ENCODE measurements at regions not wholly inside any gene's neighbourhood (a gene's known extent, or its start where the extent isn't known, plus 50 kb on each side); places are given as distances from the start of the nearest gene placed in this dataset.

DNA sequence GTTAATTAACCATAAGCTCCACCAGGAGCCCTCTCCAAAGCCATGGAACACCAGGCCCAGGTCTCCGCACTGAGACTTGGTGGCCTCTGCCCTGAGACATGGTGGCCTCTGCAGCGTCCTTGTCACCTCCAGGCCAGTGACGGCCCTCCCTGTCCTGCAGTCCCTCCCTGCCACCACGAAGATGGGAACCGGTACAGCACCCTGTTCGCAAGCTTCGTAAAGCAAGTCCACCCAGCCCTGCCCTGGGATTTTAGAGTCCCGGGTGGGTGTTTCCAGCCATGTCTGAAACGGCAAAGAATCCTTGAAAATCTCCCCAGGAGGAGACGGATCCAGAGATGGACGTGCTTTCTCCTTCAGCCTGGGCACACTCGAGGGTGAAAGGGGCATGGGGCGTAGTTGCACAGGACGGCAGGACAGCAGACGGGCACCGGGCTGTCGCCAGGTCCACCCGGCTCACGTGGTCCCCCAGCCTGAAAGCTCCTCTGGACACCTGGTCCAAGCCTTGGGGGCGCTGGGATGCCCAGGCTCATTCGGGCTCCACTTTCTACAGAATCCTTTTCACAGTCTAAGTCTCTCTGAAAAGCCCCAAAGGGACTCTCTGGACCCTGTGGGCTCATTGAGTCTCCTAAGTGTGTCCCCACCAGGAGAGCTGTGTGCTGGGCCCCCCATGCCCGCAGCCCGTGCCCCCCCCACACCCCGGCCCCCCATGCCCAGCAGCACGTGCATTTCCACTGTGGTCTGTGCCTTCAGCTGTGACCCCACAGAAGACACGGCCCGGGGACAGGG lies 456.2 kb downstream of the BRD1 start:
- H3K4me1 ChIP-seq (ENCODE audit: insufficient read depth, low read length): no peaks in the 10 kb centered on the region
- H3K9me3 ChIP-seq (ENCODE audit: low read length): no peaks in the 10 kb centered on the region
- H3K4me3 ChIP-seq (ENCODE audit: low read depth in 1 of 2, low read length in 2 of 2): no peak overlapping the region
- peaks cover 0 to 18% of the 10 kb centered on the region in 2 donors for H3K27me3 ChIP-seq (ENCODE audit: control insufficient read depth in 1 of 2, insufficient read depth in 2 of 2, low read length in 2 of 2)
- no peaks in the 10 kb centered on the region for H3K36me3 ChIP-seq (ENCODE audit: insufficient read depth, low read length)
- H3K27ac ChIP-seq (ENCODE audit: low read depth, low read length): no peak overlapping the region
- H3K9ac ChIP-seq (ENCODE audit: low read length): no peak overlapping the region

DNA sequence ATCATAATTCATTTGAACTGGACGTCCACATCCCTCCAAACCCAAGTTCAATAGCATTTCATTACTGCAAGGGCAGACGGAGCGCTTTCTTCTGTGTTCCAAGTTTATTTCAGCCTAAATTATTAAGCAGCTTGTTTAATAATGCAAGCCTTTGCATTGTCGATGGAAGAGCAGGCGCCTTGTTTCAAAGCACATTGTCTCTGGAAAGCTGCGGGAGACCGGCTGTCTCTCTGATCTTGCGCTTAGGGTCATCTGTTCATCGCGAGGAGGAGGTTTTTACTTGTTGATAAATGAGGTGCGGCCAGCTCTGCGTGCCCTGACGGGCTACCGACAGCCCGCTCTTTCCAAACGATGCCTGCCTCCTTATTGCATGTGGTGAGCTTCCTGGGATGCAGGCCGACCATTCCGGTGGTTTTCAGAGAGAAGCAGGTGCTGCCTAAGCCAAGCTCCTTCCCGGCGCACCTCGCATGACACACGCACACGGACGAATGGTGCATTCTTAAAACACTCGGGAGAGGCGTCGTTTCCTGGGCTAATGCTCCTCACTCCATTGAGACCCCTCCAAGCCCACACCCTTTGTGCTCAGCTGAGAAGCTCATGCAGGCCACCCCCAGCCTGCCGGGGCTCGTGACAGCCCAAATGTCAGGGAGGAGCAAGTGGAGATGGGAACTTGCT lies 456.9 kb downstream of the BRD1 start:
- Histone ChIP-seq H3K36me3 (ENCODE audit: insufficient read depth, low read length) (no peaks in the 10 kb centered on the region), H3K27me3 (ENCODE audit: control insufficient read depth in 1 of 2, insufficient read depth in 2 of 2, low read length in 2 of 2) (peaks cover 0 to 18% of the 10 kb centered on the region in 2 donors), H3K4me3 (ENCODE audit: low read depth in 1 of 2, low read length in 2 of 2) (no peak overlapping the region), H3K4me1 (ENCODE audit: insufficient read depth, low read length) (no peaks in the 10 kb centered on the region), H3K9ac (ENCODE audit: low read length) (no peak overlapping the region), H3K9me3 (ENCODE audit: low read length) (no peaks in the 10 kb centered on the region), H3K27ac (ENCODE audit: low read depth, low read length) (no peak overlapping the region)

DNA sequence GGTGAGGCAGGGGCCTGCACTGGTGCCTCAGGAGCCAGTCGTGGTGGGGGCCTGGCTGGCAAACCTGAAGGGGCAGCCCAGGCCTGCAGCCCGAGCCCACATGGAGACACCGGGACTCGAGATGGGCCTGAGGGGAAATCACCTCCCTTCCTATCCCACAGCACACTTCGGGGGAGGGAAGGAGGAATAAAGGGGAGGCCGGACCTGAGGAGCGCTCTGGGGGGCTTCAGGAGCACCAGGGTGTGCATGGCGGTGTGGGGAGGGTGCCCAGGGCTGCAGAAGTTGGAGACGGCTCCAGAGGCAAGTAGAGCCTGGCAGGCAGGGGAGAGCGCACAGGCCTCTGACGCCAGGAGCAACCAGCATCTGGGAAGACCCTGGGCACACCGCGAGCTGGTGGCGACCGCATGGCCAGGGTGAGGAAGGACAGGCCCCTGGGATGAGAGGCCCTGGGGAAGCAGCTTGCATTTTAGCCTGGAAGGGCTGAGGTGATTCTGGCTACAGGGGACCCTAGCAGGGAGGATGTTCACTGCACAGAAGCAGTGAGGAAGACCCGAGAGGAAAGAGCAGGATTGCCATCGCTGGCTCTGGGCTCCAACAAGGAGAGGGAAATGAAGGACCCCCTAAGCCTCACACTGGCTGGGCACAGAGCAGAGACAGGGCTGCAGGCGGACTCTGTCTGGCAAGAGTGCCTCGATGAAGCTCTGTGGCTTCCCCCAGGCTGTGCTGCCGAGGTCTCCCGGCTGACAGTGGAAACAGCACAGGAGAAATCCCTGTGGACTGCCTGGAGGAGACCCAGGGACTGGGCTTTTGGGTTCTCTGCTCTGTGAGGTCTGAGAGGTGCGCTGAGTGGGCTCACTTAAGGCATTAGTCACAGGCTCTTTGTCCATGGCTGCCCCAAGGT lies 457.7 kb downstream of the BRD1 start:
- H3K27ac ChIP-seq (ENCODE audit: low read depth, low read length): no peak overlapping the region
- H3K4me1 ChIP-seq (ENCODE audit: insufficient read depth, low read length): no peaks in the 10 kb centered on the region
- no peaks in the 10 kb centered on the region for H3K9me3 ChIP-seq (ENCODE audit: low read length)
- H3K4me3 ChIP-seq (ENCODE audit: low read depth in 1 of 2, low read length in 2 of 2): no peak overlapping the region
- no peak overlapping the region for H3K9ac ChIP-seq (ENCODE audit: low read length)
- H3K27me3 ChIP-seq (ENCODE audit: control insufficient read depth in 1 of 2, insufficient read depth in 2 of 2, low read length in 2 of 2): peaks cover 0 to 18% of the 10 kb centered on the region in 2 donors
- no peaks in the 10 kb centered on the region for H3K36me3 ChIP-seq (ENCODE audit: insufficient read depth, low read length)

DNA sequence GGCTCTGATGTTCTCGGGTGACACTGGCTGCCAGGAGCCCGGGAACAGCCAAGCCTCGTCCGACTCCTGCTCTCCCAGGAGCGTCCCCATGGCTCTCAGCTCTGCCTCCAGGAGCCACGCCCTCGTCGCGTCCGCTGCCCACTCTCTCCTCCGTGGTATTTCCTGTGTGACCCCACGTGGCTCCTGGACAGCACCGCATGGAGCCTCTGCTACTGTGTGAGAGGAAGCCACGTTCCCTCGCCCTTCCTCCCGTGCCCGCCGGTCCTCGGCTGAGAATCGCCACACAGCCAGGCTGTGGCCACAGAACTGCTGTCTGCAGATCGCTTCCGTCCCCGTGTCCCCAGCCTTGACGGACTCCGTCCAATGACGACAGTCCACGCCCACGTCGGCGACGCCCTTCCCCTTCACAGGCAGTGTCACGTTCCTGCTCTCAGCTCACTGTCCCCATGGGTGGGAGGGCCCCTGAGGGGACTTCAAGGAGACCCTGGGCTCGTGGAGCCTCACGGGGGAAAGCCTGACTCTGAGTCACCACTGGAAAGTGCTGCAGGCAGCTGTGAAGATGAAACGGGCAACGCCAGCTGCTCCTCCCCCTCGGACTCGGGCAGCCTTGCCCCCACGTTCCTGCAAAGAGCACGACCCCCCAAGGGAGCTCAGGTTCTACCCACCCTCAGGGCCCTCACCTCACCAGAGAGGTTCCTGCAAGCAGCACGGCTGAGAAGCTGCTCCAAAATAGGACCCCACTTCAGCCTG lies 458.5 kb downstream of the BRD1 start:
- peaks cover 0 to 18% of the 10 kb centered on the region in 2 donors for H3K27me3 ChIP-seq (ENCODE audit: control insufficient read depth in 1 of 2, insufficient read depth in 2 of 2, low read length in 2 of 2)
- H3K9me3 ChIP-seq (ENCODE audit: low read length): no peaks in the 10 kb centered on the region
- H3K27ac ChIP-seq (ENCODE audit: low read depth, low read length): no peak overlapping the region
- no peak overlapping the region for H3K4me3 ChIP-seq (ENCODE audit: low read depth in 1 of 2, low read length in 2 of 2)
- H3K36me3 ChIP-seq (ENCODE audit: insufficient read depth, low read length): no peaks in the 10 kb centered on the region
- no peak overlapping the region for H3K9ac ChIP-seq (ENCODE audit: low read length)
- no peaks in the 10 kb centered on the region for H3K4me1 ChIP-seq (ENCODE audit: insufficient read depth, low read length)

DNA sequence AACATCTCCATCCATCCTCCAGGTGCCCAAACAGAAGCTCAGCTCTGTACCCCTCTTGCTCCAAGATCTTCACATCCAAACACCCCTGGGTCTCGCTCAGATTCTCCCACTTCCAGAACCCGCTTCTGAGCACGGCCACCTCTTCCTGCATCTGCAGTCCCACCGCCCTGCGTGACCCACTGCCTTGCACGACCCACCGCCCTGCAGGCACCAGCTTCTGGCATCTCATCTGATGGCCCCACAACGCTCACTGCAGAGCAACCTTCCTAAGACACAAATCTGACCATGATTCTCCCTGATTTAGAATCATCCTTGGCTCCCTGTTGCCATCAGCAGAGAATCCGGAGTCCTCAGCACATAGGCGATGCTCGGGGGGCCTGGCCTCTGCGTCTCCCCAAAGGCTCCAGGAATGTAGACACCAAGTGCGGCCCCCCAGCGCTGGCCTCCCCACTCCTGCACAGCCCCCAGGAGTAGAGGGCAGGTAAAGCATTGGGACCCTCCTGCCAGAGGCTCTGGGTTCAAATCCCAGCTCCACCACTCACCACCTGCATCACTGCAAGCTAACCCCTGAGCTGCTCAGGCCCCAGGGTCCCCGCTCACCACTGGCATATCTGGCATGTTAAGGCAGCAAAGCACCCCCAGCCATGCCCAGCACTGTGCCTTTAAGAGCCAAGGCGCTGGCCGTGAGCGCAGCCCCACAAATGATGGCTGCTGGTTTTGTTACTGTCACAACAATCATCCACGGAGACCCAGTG lies 459.3 kb downstream of the BRD1 start:
- H3K4me3 ChIP-seq (ENCODE audit: low read depth in 1 of 2, low read length in 2 of 2): no peak overlapping the region
- H3K9ac ChIP-seq (ENCODE audit: low read length): no peak overlapping the region
- no peaks in the 10 kb centered on the region for H3K9me3 ChIP-seq (ENCODE audit: low read length)
- no peaks in the 10 kb centered on the region for H3K36me3 ChIP-seq (ENCODE audit: insufficient read depth, low read length)
- peaks cover 0 to 18% of the 10 kb centered on the region in 2 donors for H3K27me3 ChIP-seq (ENCODE audit: control insufficient read depth in 1 of 2, insufficient read depth in 2 of 2, low read length in 2 of 2)
- H3K27ac ChIP-seq (ENCODE audit: low read depth, low read length): no peak overlapping the region
- H3K4me1 ChIP-seq (ENCODE audit: insufficient read depth, low read length): no peaks in the 10 kb centered on the region

DNA sequence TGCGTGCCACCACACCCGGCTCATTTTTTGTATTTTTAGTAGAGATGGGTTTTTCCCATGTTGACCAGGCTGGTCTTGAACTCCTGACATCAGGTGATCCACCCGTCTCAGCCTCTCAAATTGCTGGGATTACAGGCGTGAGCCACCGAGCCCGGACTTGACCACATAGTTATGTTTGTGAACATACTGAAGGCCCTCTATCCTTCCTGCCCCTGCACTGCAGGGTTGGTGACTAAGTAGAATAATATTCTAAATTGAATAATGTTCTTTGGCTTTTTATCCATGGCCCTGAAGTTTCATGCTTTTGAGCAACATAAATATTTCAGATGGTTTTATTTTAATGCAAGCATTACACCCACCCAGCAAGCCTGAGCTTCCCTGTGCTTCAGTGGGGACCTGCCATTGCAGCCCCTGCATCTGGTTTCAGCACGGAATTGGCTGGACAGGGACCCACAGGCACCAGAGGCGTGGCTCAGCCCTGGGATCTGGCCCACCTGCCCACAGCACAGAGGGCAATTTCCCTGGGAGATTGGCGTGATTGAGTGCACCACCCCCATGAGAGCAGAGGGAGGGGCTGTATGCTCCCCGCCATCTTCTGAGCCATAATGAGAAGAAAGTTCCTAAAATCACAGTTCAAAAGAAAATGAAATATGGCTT lies 460.5 kb downstream of the BRD1 start:
- H3K27me3 ChIP-seq (ENCODE audit: control insufficient read depth in 1 of 2, insufficient read depth in 2 of 2, low read length in 2 of 2): peaks cover 0 to 10% of the 10 kb centered on the region in 2 donors
- no peak overlapping the region for H3K27ac ChIP-seq (ENCODE audit: low read depth, low read length)
- no peak overlapping the region for H3K9ac ChIP-seq (ENCODE audit: low read length)
- H3K4me1 ChIP-seq (ENCODE audit: insufficient read depth, low read length): no peaks in the 10 kb centered on the region
- H3K36me3 ChIP-seq (ENCODE audit: insufficient read depth, low read length): no peaks in the 10 kb centered on the region
- no peak overlapping the region for H3K4me3 ChIP-seq (ENCODE audit: low read depth in 1 of 2, low read length in 2 of 2)
- no peaks in the 10 kb centered on the region for H3K9me3 ChIP-seq (ENCODE audit: low read length)

DNA sequence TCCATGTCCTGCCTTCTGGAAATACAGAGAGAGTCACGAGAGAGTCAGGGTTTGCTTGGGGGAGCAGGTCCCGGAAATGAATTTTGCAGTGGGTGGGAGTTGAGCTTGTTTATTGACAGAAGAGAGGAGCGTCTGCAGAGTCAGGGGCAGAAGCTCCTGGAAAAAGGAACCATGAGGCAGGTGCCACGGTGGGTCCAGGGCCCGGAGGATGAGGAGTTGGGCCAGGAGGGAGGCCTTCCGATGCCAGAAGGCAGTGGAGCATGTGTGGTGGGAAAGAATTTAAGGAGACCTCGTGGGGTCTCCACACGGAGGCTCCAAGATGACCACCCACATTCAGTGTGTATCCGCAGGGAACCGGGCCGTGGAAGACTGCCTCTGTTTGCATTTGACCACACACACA lies 461.2 kb downstream of the BRD1 start:
- peaks cover 0 to 10% of the 10 kb centered on the region in 2 donors for H3K27me3 ChIP-seq (ENCODE audit: control insufficient read depth in 1 of 2, insufficient read depth in 2 of 2, low read length in 2 of 2)
- H3K9me3 ChIP-seq (ENCODE audit: low read length): no peaks in the 10 kb centered on the region
- no peak overlapping the region for H3K9ac ChIP-seq (ENCODE audit: low read length)
- no peak overlapping the region for H3K27ac ChIP-seq (ENCODE audit: low read depth, low read length)
- H3K4me1 ChIP-seq (ENCODE audit: insufficient read depth, low read length): no peaks in the 10 kb centered on the region
- H3K36me3 ChIP-seq (ENCODE audit: insufficient read depth, low read length): no peaks in the 10 kb centered on the region
- no peak overlapping the region for H3K4me3 ChIP-seq (ENCODE audit: low read depth in 1 of 2, low read length in 2 of 2)

DNA sequence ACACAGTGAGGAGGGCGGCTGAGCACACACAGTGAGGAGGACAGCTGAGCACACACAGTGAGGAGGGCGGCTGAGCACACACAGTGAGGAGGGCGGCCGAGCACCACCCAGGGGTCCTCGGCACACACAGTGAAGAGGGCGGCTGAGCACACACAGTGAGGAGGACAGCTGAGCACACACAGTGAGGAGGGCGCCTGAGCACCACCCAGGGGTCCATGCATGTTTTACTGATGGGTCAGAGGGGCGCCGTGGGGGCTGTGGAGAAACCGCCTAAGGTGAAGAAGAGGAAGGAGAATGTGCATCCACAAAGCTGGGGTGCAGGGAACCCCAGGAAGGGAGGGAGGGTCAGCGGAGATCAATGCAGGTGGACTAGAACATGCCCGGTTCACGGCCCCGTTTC lies 461.8 kb downstream of the BRD1 start:
- Histone ChIP-seq H3K4me1 (ENCODE audit: insufficient read depth, low read length) (no peaks in the 10 kb centered on the region), H3K9me3 (ENCODE audit: low read length) (no peaks in the 10 kb centered on the region), H3K4me3 (ENCODE audit: low read depth in 1 of 2, low read length in 2 of 2) (no peak overlapping the region), H3K27ac (ENCODE audit: low read depth, low read length) (no peak overlapping the region), H3K36me3 (ENCODE audit: insufficient read depth, low read length) (no peaks in the 10 kb centered on the region), H3K27me3 (ENCODE audit: control insufficient read depth in 1 of 2, insufficient read depth in 2 of 2, low read length in 2 of 2) (peaks cover 0 to 10% of the 10 kb centered on the region in 2 donors), H3K9ac (ENCODE audit: low read length) (no peak overlapping the region)

DNA sequence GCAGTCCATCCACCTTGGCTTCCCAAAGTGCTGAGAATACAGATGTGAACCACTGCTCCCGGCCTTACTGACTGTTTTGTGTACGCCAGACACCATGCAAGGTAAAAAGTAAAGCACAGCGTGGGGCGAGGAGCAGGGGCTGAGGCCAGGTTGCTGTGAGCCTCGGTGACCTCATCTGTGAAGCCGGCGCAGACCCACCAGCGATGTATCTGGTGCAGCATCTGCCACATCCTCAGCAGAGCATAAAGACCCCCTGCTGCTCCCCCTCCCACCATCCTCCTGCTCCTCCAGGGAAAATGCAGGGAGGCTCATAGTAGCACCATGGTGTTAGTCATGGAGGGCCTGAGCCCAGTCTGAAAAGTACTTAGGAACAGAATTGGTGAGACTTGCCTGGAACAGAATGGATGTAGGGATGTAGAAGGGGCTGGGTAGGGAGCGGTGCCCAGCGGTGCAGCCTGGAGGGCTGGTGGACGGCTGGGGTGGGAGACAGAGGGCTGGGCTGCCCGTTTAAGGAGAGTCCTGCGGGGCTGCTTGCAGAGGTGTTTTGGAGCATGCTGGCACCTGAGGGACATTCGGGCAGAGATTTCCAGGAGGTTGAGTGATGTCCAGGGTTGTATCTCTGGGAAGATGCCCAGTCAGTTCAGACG lies 462.4 kb downstream of the BRD1 start:
- peaks cover 0 to 9% of the 10 kb centered on the region in 2 donors for H3K27me3 ChIP-seq (ENCODE audit: control insufficient read depth in 1 of 2, insufficient read depth in 2 of 2, low read length in 2 of 2)
- H3K27ac ChIP-seq (ENCODE audit: low read depth, low read length): no peak overlapping the region
- H3K9me3 ChIP-seq (ENCODE audit: low read length): no peaks in the 10 kb centered on the region
- H3K36me3 ChIP-seq (ENCODE audit: insufficient read depth, low read length): no peaks in the 10 kb centered on the region
- H3K4me1 ChIP-seq (ENCODE audit: insufficient read depth, low read length): no peaks in the 10 kb centered on the region
- no peak overlapping the region for H3K4me3 ChIP-seq (ENCODE audit: low read depth in 1 of 2, low read length in 2 of 2)
- H3K9ac ChIP-seq (ENCODE audit: low read length): no peak overlapping the region

DNA sequence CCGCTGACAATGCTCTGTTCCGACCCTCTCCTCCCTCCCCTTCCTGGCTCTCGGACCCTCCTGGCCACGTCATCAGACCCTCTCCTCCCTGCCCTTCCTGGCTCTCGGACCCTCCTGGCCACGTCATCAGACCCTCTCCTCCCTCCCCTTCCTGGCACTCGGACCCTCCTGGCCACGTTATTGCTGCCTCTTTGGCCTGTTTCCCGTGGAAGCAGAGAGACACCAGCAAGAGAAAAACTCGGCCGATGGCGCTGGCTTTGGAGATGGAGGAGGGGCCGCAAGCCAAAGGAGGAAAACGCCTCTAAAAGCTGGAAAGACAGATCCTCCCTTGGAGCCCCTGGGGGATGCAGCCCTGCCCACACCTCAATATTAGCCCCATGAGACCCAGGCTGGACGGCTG lies 463.3 kb downstream of the BRD1 start:
- Histone ChIP-seq H3K27ac (ENCODE audit: low read depth, low read length) (no peak overlapping the region), H3K36me3 (ENCODE audit: insufficient read depth, low read length) (no peaks in the 10 kb centered on the region), H3K4me3 (ENCODE audit: low read depth in 1 of 2, low read length in 2 of 2) (no peak overlapping the region), H3K9me3 (ENCODE audit: low read length) (no peaks in the 10 kb centered on the region), H3K9ac (ENCODE audit: low read length) (no peak overlapping the region), H3K4me1 (ENCODE audit: insufficient read depth, low read length) (no peaks in the 10 kb centered on the region), H3K27me3 (ENCODE audit: control insufficient read depth in 1 of 2, insufficient read depth in 2 of 2, low read length in 2 of 2) (no peaks in the 10 kb centered on the region)
